Neural cell (in vitro differentiated cells): ENCODE measurements at regions not wholly inside any gene's neighbourhood (a gene's known extent, or its start where the extent isn't known, plus 50 kb on each side); places are given as distances from the start of the nearest gene placed in this dataset.

Source experiments
- H2AFZ ChIP-seq: fragments of 200-600, 300-800 bp; sonication (generic), shearing (Covaris generic); 2 replicates; pipeline ENCODE4 v1.6.0; 2014; ENCODE audit warnings: low read depth, mild to moderate bottlenecking, antibody characterized with exemption, low read length, moderate library complexity
- H3F3A ChIP-seq: fragments of 200-600 bp; shearing (Covaris generic); 2 replicates; pipeline ENCODE4 v1.6.1; 2016; ENCODE audit warnings: mild to moderate bottlenecking, moderate library complexity, mixed read lengths, antibody characterized with exemption, low read length; ENCODE audit not compliant: insufficient read depth, poor library complexity, severe bottlenecking
- H3K27ac ChIP-seq: fragments of 200-600, 300-800 bp; sonication (generic), shearing (Covaris generic); 2 replicates; pipeline ENCODE4 v1.5.1; 2014; ENCODE audit warnings: mild to moderate bottlenecking, low read length, moderate library complexity
- H3K27me3 ChIP-seq: fragments of 300-800, 200-600 bp; sonication (generic), shearing (Covaris generic); 2 replicates; pipeline ENCODE4 v1.6.0; 2014; ENCODE audit warnings: mild to moderate bottlenecking, low read depth, low read length, moderate library complexity; ENCODE audit not compliant: insufficient read depth
- H3K36me3 ChIP-seq: fragments of 300-800, 200-600 bp; sonication (generic), shearing (Covaris generic); 2 replicates; pipeline ENCODE4 v1.5.1; 2014; ENCODE audit warnings: mild to moderate bottlenecking, antibody characterized with exemption, low read length, moderate library complexity; ENCODE audit not compliant: insufficient read depth
- H3K4me2 ChIP-seq: fragments of 300-800, 200-600 bp; sonication (generic), shearing (Covaris generic); 2 replicates; pipeline ENCODE4 v1.6.0; 2014; ENCODE audit warnings: mild to moderate bottlenecking, low read length
- H3K4me3 ChIP-seq: fragments of 300-800, 200-600 bp; sonication (generic), shearing (Covaris generic); 2 replicates; pipeline ENCODE4 v1.5.1; 2014; ENCODE audit warnings: mild to moderate bottlenecking, low read length, moderate library complexity
- H3K79me2 ChIP-seq: fragments of 200-600 bp; shearing (Covaris generic); replicated peaks from 2 replicates; pipeline ENCODE4 v1.6.0; 2014; ENCODE audit warnings: mild to moderate bottlenecking, low read length, moderate library complexity; ENCODE audit not compliant: insufficient read depth
- H3K9ac ChIP-seq: fragments of 300-800, 200-600 bp; sonication (generic), shearing (Covaris generic); 2 replicates; pipeline ENCODE4 v1.6.1; 2016; ENCODE audit warnings: mild to moderate bottlenecking, low read length, mixed read lengths
- H3K9me2 ChIP-seq: fragments of 200-600 bp; shearing (Covaris generic); 2 replicates; pipeline ENCODE4 v1.6.1; 2016; ENCODE audit warnings: mild to moderate bottlenecking, low read length, mixed read lengths; ENCODE audit not compliant: insufficient read depth
- H3K9me3 ChIP-seq: fragments of 200-600, 300-800 bp; sonication (generic), shearing (Covaris generic); 2 replicates; pipeline ENCODE4 v1.6.1; 2016; ENCODE audit warnings: mild to moderate bottlenecking, mixed run types, low read length, moderate library complexity, mixed read lengths
- H4K20me1 ChIP-seq: fragments of 200-600 bp; shearing (Covaris generic); 2 replicates; pipeline ENCODE4 v1.6.1; 2016; ENCODE audit warnings: mild to moderate bottlenecking, mixed run types; ENCODE audit not compliant: insufficient read depth
- EP300 ChIP-seq: fragments of 450-650 bp; conservative IDR thresholded peaks from 2 replicates; pipeline ENCODE4 v1.6.1; 2014; ENCODE audit warnings: antibody characterized with exemption, mild to moderate bottlenecking, moderate library complexity; ENCODE audit not compliant: poor library complexity, severe bottlenecking
- EZH2 ChIP-seq: fragments of 200-600, 300-800 bp; shearing (Covaris generic), sonication (generic); IDR thresholded peaks from 2 replicates; pipeline ENCODE4 v1.6.1; 2014; ENCODE audit warnings: antibody characterized with exemption, low read length, borderline replicate concordance, mild to moderate bottlenecking; ENCODE audit not compliant: insufficient read depth, poor library complexity, severe bottlenecking
- MXI1 ChIP-seq: fragments of 450-650 bp; conservative IDR thresholded peaks from 2 replicates; pipeline ENCODE4 v1.6.1; 2014; ENCODE audit warnings: antibody characterized with exemption, mild to moderate bottlenecking; ENCODE audit not compliant: poor library complexity, severe bottlenecking
- POLR2AphosphoS5 ChIP-seq: IDR thresholded peaks from 2 replicates; pipeline ENCODE4 v1.6.1; 2012
- RAD21 ChIP-seq: fragments of 450-650 bp; conservative IDR thresholded peaks from 2 replicates; pipeline ENCODE4 v1.6.1; 2014; ENCODE audit warnings: antibody characterized with exemption, mild to moderate bottlenecking, moderate library complexity
- SMC3 ChIP-seq: fragments of 450-650 bp; conservative IDR thresholded peaks from 2 replicates; pipeline ENCODE4 v1.6.1; 2014; ENCODE audit warnings: antibody characterized with exemption, mild to moderate bottlenecking, moderate library complexity; ENCODE audit not compliant: poor library complexity
- TAF1 ChIP-seq: IDR thresholded peaks from 2 replicates; pipeline ENCODE4 v1.6.1; 2012; ENCODE audit warnings: low read depth
- TF ChIP-seq, protein P1 (sequence below): fragments of 450-650 bp; IDR thresholded peaks from 2 replicates; pipeline ENCODE4 v1.5.1; 2014; ENCODE audit warnings: antibody characterized with exemption, mild to moderate bottlenecking, moderate library complexity; ENCODE audit not compliant: poor library complexity, severe bottlenecking
- TF ChIP-seq, protein P2 (sequence below): IDR thresholded peaks from 2 replicates; pipeline ENCODE4 v1.6.1; 2012; ENCODE audit warnings: borderline replicate concordance

DNA sequence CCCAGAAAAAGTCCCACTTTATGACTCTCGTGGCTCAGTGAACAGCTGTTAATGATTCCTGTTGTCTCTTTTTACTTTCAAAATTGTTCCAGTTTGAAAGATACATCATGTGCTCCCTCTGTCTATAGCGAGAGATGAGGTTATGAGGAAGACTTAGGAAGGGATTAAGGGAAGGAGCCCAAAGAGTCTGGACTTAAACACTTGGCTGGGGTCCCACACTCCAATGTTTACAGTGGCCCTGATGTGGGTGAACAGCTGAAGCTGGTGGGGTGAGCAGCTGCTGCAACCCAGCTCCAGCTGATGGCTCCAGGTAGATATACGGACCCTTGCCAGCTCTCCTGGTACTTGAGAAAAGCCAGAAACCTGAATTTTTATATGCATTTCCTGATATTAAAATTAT, 84.5 kb upstream of the PLET1 start:
- Histone ChIP-seq H3K9ac (no peak overlapping the region), H3K4me3 (no peak overlapping the region), H3K4me2 (no peak overlapping the region), H3K9me2 (no peaks in the 10 kb centered on the region), H3K9me3 (no peaks in the 10 kb centered on the region), H3F3A (no peaks in the 10 kb centered on the region), H3K27me3 (no peaks in the 10 kb centered on the region), H4K20me1 (no peaks in the 10 kb centered on the region), H3K79me2 (no peaks in the 10 kb centered on the region), H3K36me3 (no peaks in the 10 kb centered on the region), H3K27ac (no peak overlapping the region), H2AFZ (no peak overlapping the region)
- TF ChIP-seq RAD21 (no peak), EP300 (no peak), SMC3 (no peak), MXI1 (no peak), EZH2 (no peak), TAF1 (no peak), POLR2AphosphoS5 (no peak)
- TF ChIP-seq, protein P1, sequence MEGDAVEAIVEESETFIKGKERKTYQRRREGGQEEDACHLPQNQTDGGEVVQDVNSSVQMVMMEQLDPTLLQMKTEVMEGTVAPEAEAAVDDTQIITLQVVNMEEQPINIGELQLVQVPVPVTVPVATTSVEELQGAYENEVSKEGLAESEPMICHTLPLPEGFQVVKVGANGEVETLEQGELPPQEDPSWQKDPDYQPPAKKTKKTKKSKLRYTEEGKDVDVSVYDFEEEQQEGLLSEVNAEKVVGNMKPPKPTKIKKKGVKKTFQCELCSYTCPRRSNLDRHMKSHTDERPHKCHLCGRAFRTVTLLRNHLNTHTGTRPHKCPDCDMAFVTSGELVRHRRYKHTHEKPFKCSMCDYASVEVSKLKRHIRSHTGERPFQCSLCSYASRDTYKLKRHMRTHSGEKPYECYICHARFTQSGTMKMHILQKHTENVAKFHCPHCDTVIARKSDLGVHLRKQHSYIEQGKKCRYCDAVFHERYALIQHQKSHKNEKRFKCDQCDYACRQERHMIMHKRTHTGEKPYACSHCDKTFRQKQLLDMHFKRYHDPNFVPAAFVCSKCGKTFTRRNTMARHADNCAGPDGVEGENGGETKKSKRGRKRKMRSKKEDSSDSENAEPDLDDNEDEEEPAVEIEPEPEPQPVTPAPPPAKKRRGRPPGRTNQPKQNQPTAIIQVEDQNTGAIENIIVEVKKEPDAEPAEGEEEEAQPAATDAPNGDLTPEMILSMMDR: no peak
- TF ChIP-seq, protein P2, sequence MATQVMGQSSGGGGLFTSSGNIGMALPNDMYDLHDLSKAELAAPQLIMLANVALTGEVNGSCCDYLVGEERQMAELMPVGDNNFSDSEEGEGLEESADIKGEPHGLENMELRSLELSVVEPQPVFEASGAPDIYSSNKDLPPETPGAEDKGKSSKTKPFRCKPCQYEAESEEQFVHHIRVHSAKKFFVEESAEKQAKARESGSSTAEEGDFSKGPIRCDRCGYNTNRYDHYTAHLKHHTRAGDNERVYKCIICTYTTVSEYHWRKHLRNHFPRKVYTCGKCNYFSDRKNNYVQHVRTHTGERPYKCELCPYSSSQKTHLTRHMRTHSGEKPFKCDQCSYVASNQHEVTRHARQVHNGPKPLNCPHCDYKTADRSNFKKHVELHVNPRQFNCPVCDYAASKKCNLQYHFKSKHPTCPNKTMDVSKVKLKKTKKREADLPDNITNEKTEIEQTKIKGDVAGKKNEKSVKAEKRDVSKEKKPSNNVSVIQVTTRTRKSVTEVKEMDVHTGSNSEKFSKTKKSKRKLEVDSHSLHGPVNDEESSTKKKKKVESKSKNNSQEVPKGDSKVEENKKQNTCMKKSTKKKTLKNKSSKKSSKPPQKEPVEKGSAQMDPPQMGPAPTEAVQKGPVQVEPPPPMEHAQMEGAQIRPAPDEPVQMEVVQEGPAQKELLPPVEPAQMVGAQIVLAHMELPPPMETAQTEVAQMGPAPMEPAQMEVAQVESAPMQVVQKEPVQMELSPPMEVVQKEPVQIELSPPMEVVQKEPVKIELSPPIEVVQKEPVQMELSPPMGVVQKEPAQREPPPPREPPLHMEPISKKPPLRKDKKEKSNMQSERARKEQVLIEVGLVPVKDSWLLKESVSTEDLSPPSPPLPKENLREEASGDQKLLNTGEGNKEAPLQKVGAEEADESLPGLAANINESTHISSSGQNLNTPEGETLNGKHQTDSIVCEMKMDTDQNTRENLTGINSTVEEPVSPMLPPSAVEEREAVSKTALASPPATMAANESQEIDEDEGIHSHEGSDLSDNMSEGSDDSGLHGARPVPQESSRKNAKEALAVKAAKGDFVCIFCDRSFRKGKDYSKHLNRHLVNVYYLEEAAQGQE: no peak

DNA sequence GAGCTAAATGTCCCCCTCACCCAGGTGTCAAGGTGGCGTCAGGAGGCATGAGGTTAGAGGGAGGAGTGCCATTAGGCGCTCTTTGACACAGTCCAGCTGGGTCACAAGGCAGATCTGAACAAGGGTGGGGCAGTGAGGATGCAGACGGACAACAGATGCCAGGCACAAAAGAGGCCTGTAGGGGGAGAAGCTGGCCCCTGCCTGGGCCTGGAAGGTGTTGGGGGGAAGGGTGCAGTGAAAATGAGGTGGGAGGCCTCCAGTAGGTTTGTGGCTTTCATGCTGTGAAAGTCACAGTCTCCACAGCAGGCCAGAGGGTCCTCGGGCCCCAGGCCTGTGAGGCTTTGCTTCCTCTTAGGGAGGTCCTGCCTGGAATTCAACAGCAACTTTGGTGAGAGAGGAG, 85.0 kb upstream of the PLET1 start:
- Histone ChIP-seq H3K9me2 (no peaks in the 10 kb centered on the region), H3K27me3 (no peaks in the 10 kb centered on the region), H2AFZ (no peak overlapping the region), H3K4me3 (no peak overlapping the region), H3K79me2 (no peaks in the 10 kb centered on the region), H4K20me1 (no peaks in the 10 kb centered on the region), H3K4me2 (no peak overlapping the region), H3K9me3 (no peaks in the 10 kb centered on the region), H3K9ac (no peak overlapping the region), H3K36me3 (no peaks in the 10 kb centered on the region), H3K27ac (no peak overlapping the region), H3F3A (no peaks in the 10 kb centered on the region)
- TF ChIP-seq SMC3 (no peak), EZH2 (no peak), TAF1 (no peak), MXI1 (no peak), EP300 (no peak), POLR2AphosphoS5 (no peak), RAD21 (no peak)
- TF ChIP-seq, protein P1: no peak
- TF ChIP-seq, protein P2: no peak
